ENCODE measurements at regions not wholly inside any gene's neighbourhood (a gene's known extent, or its start where the extent isn't known, plus 50 kb on each side); places are given as distances from the start of the nearest gene placed in this dataset.

- TF ChIP-seq, protein P1, sequence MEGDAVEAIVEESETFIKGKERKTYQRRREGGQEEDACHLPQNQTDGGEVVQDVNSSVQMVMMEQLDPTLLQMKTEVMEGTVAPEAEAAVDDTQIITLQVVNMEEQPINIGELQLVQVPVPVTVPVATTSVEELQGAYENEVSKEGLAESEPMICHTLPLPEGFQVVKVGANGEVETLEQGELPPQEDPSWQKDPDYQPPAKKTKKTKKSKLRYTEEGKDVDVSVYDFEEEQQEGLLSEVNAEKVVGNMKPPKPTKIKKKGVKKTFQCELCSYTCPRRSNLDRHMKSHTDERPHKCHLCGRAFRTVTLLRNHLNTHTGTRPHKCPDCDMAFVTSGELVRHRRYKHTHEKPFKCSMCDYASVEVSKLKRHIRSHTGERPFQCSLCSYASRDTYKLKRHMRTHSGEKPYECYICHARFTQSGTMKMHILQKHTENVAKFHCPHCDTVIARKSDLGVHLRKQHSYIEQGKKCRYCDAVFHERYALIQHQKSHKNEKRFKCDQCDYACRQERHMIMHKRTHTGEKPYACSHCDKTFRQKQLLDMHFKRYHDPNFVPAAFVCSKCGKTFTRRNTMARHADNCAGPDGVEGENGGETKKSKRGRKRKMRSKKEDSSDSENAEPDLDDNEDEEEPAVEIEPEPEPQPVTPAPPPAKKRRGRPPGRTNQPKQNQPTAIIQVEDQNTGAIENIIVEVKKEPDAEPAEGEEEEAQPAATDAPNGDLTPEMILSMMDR (IDR thresholded peaks at IDR 0.05; ENCODE audit: low read length) = no peak
- no peak for TF ChIP-seq EZH2 (IDR thresholded peaks at IDR 0.05; ENCODE audit: borderline replicate concordance, low read length)
Observed at GRCh38 chr13:38262211-38262610, 87.4 kb upstream of the UFM1 start.

All from OCI-LY1 (cell line).